Sigmoid colon (tissue), 6 donors: ENCODE measurements at regions not wholly inside any gene's neighbourhood (a gene's known extent, or its start where the extent isn't known, plus 50 kb on each side); places are given as distances from the start of the nearest gene placed in this dataset.
"Not testable (repeated sequence)": the region's sequence is repeated elsewhere in the genome, so short reads cannot be mapped to it uniquely, and the experiment has no call there.

Experiments
- DNase-seq: peaks from one replicate; pipeline ENCODE4 v3.0.0-alpha.2; 2019
- H3K27ac ChIP-seq, 4 donors: fragments of 200-600 bp; sonication (generic); one replicate each; pipeline ENCODE4 v1.5.1; 2016 to 2019; ENCODE audit warnings: mild to moderate bottlenecking in 1 of 4
- H3K27me3 ChIP-seq, 3 donors: fragments of 200-600 bp; sonication (generic); one replicate each; pipeline ENCODE4 v1.5.1; 2019; ENCODE audit warnings: mild to moderate bottlenecking in 1 of 3
- H3K36me3 ChIP-seq, 4 donors: fragments of 200-600 bp; sonication (generic); one replicate each; pipeline ENCODE4 v1.5.1; 2016 to 2019
- H3K4me1 ChIP-seq, 4 donors: fragments of 200-600 bp; sonication (generic); one replicate each; pipeline ENCODE4 v1.5.1; 2017 to 2019
- H3K4me3 ChIP-seq, 4 donors: fragments of 200-600 bp; sonication (generic); one replicate each; pipeline ENCODE4 v1.5.1; 2017 to 2019; ENCODE audit warnings: mild to moderate bottlenecking in 2 of 4, moderate library complexity in 1 of 4
- H3K9me3 ChIP-seq, 4 donors: fragments of 200-600 bp in 3 of 4; sonication (generic) in 3 of 4; one replicate each; pipeline versions ENCODE4 v1.5.1 to v1.6.1; 2013 to 2019
- CTCF ChIP-seq, 4 experiments: fragments of 450-650 bp in 3 of 4; fragments of 200-600 bp in 1 of 4; IDR thresholded peaks; one replicate each; pipeline ENCODE4 v1.5.1; 2016 to 2019; ENCODE audit warnings: antibody characterized with exemption in 4 of 4, mild to moderate bottlenecking in 3 of 4, moderate library complexity in 2 of 4
- EP300 ChIP-seq, 4 donors: sonication (generic); formaldehyde crosslinking; IDR thresholded peaks; one replicate each; pipeline ENCODE4 v1.6.1; 2017; ENCODE audit warnings: antibody characterized with exemption in 4 of 4
- POLR2A ChIP-seq, 2 donors: fragments of 450-650 bp; IDR thresholded peaks; one replicate each; pipeline ENCODE4 v1.6.1; 2016; ENCODE audit warnings: antibody characterized with exemption in 2 of 2, mild to moderate bottlenecking in 2 of 2, moderate library complexity in 2 of 2
- POLR2AphosphoS5 ChIP-seq, 4 donors: sonication (generic); formaldehyde crosslinking; IDR thresholded peaks; one replicate each; pipeline ENCODE4 v1.6.1; 2017; ENCODE audit warnings: antibody characterized with exemption in 4 of 4
- WGBS, 2 donors: extraction: QIAGEN DNeasy Blood & Tissue Kit; methylation state at CpG; one replicate each; pipeline ENCODE4 v1.1.7; 2013; 5-methylcytosine and 5-hydroxymethylcytosine counted together
- intact Hi-C: fragments of 100-400 bp; cut with DNase I; formaldehyde crosslinking; loops from one replicate; pipeline ENCODE4 v1.15.1; 2023
- donor health status: healthy with polysubstance abuse.
- donor health status: healthy.

GRCh38 chrX:113195949-113196348, 355.3 kb upstream of the AMOT start:
- WGBS, 2 donors = 14 to 59% methylated on average over 3 of the region's 3 CpGs
- no peaks in the 10 kb centered on the region for H3K9me3 ChIP-seq
- TF ChIP-seq EP300 (IDR thresholded peaks at IDR 0.05) (no peak), POLR2A (IDR thresholded peaks at IDR 0.05) (no peak), POLR2AphosphoS5 (IDR thresholded peaks at IDR 0.05) (no peak), CTCF (IDR thresholded peaks at IDR 0.05) (no peak)
- H3K4me3 ChIP-seq = no peak overlapping the region
- no peaks in the 10 kb centered on the region for H3K27me3 ChIP-seq
- intact Hi-C loops = no loop called here
- no peaks in the 10 kb centered on the region for H3K36me3 ChIP-seq
- DNase-seq = no peak
- H3K27ac ChIP-seq = no peak overlapping the region
- no peaks in the 10 kb centered on the region for H3K4me1 ChIP-seq

GRCh38 chrX:113192418-113192817, 351.8 kb upstream of the AMOT start:
- Histone ChIP-seq H3K27ac (no peak overlapping the region), H3K9me3 (no peaks in the 10 kb centered on the region), H3K27me3 (no peaks in the 10 kb centered on the region), H3K4me3 (no peak overlapping the region), H3K4me1 (no peaks in the 10 kb centered on the region), H3K36me3 (no peaks in the 10 kb centered on the region)
- intact Hi-C loops = no loop called here
- DNase-seq = no peak
- no peak for TF ChIP-seq CTCF (IDR thresholded peaks at IDR 0.05)
- no peak for TF ChIP-seq EP300 (IDR thresholded peaks at IDR 0.05)
- TF ChIP-seq POLR2A (IDR thresholded peaks at IDR 0.05) = no peak
- no peak for TF ChIP-seq POLR2AphosphoS5 (IDR thresholded peaks at IDR 0.05)

GRCh38 chrX:113157496-113157895, 316.9 kb upstream of the AMOT start:
- Histone ChIP-seq H3K27me3 (no peaks in the 10 kb centered on the region), H3K4me3 (no peak overlapping the region), H3K4me1 (no peaks in the 10 kb centered on the region), H3K9me3 (no peaks in the 10 kb centered on the region), H3K36me3 (no peaks in the 10 kb centered on the region), H3K27ac (no peak overlapping the region)
- TF ChIP-seq EP300 (IDR thresholded peaks at IDR 0.05) (no peak), CTCF (IDR thresholded peaks at IDR 0.05) (no peak)
- no peak for DNase-seq
- intact Hi-C loops = no loop called here
- 95% methylated on average over 8 of the region's 8 CpGs for WGBS, 2 donors

DNA sequence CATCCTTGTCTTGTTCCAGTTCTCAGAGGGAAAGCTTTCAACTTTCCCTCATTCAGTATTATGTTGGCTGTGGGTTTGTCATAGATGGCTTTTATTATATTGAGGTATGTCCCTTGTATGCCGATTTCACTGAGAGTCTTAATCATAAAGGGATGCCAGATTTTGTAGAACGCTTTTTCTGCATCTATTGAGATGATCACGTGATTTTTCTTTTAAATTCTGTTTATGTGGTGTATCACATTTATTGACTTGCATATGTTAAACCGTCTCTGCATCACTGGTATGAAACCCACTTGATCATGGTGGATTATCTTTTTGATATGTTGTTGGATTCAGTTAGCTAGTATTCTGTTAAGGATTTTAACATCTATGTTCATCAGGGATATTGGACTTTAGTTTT, 313.7 kb upstream of the AMOT start:
- DNase-seq, H3K4me3 ChIP-seq, H3K27ac ChIP-seq, H3K4me1 ChIP-seq, H3K36me3 ChIP-seq, H3K27me3 ChIP-seq, H3K9me3 ChIP-seq, intact Hi-C loops: not testable (repeated sequence)
- WGBS, 2 donors = 90 to 91% methylated on average over 4 of the region's 4 CpGs

DNA sequence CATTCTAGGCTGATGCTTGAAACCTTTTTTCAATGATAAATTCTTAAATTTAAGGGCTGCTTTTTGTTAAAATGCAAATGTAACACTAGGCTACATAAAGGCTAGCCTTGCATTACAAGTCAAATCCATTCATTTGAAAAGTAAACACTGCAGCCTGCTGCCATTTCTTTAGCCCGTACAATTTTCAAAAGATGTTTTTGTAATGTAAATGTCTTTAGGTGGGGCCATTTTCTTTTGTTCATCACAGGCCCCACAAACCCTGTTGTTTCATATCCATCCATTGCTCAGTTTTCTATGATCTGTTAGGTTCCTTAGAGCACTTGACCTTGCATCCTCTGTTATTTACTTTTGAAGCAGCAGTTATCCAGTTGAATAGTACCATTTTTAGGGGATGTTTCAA, 296.2 kb upstream of the AMOT start:
- Histone ChIP-seq H3K36me3 (no peaks in the 10 kb centered on the region), H3K4me1 (no peaks in the 10 kb centered on the region), H3K27me3 (no peaks in the 10 kb centered on the region), H3K9me3 (no peaks in the 10 kb centered on the region), H3K27ac (no peak overlapping the region), H3K4me3 (no peak overlapping the region)
- TF ChIP-seq POLR2AphosphoS5 (IDR thresholded peaks at IDR 0.05) = no peak
- TF ChIP-seq CTCF (IDR thresholded peaks at IDR 0.05) = no peak
- no peak for TF ChIP-seq POLR2A (IDR thresholded peaks at IDR 0.05)
- no peak for DNase-seq
- intact Hi-C loops = no loop called here
- WGBS, 2 donors = 62 to 72% methylated on average over 1 of the region's 1 CpG
